ENCODE measurements at regions not wholly inside any gene's neighbourhood (a gene's known extent, or its start where the extent isn't known, plus 50 kb on each side); places are given as distances from the start of the nearest gene placed in this dataset.
A peak's percentile ranks its signal among the peaks of the same experiment; 100 is the strongest.

DNA sequence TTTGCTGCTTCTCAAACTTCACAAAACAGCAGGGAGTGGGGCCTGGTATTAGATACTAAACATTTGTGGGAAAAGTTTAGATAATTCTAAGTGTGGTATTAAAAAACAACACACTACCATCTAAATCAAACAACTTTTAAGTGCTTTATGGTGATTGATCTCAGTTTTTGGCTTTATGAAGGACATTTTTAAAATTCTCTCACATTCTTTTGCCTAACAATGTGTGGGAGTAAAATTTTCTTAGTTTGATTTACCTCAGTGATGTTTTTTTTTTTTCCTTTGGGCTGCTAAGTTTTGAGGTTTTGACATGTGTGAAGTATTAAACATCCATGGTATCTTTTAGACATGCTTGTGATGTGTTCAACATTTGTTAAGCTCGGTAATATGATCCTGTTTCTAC, 116.2 kb downstream of the DISP1 start:
- no peak for DNase-seq (ENCODE audit: low read depth, low spot score)
- in situ Hi-C loops (cut with HindIII; ENCODE audit: low pct_unique_long_range_greater_than_20kb, low sequenced_read_pairs), result no loop called here

DNA sequence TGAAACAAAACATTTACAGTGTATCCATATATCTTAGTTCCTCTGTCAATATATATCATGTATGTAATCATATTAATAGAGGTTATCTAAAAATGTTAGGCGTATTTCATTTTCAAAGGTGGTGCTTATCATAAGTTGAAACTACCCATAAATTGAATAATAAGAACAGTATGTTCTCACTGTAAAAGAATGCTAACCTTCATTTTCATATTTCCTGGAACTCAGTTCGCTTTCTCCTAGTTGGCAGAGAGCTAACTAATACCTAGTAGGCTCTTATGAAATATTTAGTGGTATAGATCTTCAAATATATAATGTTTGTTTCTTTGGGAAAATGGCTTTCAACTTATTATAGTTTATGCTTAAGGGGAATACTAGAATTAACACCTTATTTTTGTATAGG, 118.4 kb downstream of the DISP1 start:
- no peak for DNase-seq (ENCODE audit: low read depth, low spot score)
- in situ Hi-C loops (cut with HindIII; ENCODE audit: low pct_unique_long_range_greater_than_20kb, low sequenced_read_pairs), result no loop called here

DNA sequence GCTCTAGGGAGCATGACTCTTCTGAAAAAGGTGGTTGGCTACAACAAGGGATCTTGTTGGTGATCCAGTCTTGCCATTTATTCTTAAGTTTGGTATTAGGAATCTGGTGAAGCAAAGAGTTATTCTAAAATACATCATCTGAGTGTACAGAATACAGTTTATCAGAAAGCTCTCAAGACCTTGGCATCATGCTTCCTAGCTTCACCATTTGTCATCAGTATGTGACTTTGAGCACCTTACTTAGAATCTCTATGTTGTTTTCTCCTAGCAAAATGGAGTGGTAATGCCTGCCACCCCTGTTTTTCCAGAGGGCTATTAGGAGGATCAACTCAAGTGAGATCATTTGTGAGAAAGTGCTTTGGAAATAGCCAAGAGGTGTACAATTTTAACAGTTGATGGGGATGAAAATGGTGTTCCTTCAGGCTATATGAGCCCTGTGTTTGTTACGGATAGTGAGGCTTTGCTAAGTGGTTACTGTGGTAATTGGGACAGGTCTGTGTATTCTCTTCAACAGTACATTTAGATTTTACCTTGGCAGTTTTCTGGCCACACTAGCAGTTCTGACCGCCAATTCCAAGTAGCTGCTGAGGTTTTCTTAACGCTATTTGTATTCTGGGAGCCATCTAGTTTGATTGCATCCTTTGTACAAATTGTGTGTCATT, 120.5 kb downstream of the DISP1 start:
- DNase-seq (ENCODE audit: low read depth, low spot score), result no peak
- in situ Hi-C loops (cut with HindIII; ENCODE audit: low pct_unique_long_range_greater_than_20kb, low sequenced_read_pairs), result no loop called here

DNA sequence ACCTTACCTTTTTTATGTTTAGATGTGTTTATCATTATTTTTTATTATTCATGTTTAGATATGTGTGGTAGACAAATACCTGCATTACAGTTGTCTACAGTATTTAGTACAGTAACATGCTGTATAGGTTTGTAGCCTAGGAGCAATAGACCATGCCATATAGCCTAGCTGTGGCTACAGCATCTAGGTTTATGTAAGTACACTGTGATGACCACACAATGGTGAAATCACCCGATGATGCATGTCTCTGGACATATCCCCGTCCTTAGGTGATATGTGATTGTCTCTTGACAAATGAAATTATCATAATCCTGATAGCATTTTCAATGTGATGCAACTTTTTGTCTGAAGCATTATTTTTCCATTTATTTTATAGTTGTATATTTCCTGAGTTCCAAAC, 121.2 kb downstream of the DISP1 start:
- DNase-seq (ENCODE audit: low read depth, low spot score), result no peak
- in situ Hi-C loops (cut with HindIII; ENCODE audit: low pct_unique_long_range_greater_than_20kb, low sequenced_read_pairs), result no loop called here

DNA sequence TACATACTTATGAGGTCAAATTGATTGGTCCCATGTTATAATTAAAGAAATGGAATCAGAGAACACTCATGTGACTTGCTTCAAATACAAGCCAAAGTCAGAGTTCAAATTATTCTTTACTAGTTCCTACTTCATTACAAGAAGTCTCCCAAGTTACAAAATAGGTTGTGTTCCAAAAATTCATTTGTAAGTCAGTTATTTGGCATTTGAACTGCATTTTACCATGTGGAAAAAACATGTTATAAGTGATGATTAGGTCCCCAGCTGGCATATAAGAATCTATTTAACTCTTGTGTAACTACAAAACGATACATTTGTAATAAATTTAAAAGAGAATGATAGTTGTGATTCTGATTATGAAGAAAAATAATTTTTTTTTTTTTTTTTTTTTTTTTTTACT, 124.1 kb downstream of the DISP1 start:
- in situ Hi-C loops (cut with HindIII; ENCODE audit: low pct_unique_long_range_greater_than_20kb, low sequenced_read_pairs), result no loop called here
- no peak for DNase-seq (ENCODE audit: low read depth, low spot score)

DNA sequence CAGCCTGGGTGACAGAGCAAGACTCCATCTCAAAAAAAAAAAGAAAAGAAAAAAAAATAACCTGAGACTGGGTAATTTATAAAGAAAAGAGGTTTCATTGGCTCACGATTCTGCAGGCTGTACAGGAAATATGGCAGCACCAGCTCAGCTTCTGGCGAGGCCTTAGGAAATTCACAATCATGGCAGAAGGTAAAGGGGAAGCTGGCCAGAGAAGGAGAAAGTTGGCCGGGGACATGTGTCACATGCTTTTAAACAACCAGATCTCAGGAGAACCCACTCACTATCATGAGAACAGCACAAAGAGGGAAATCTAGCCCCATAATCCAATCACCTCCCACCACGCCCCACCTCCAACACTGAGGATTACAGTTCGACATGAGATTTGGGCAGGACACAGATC, 125.3 kb downstream of the DISP1 start:
- in situ Hi-C loops (cut with HindIII; ENCODE audit: low pct_unique_long_range_greater_than_20kb, low sequenced_read_pairs), result no loop called here
- no peak for DNase-seq (ENCODE audit: low read depth, low spot score)

DNA sequence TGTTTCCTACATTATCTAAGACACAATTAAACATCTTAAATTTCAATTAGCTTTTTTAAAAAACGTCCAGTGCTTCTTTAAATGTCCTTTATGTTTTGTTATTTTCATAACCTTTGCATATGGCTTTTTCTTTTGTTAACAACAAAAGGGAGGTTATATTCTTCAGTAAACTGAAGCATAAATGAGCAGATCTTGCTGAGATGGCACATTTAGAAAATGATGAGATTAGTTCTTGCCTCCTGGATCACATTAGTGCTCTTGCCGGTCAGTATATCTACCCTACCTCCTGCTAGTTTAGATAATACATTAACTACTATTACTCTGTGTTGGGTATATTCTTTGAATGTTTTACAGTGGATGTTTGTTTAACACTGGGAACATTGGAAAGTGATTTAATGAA, 126.1 kb downstream of the DISP1 start:
- DNase-seq (ENCODE audit: low read depth, low spot score), result no peak
- in situ Hi-C loops (cut with HindIII; ENCODE audit: low pct_unique_long_range_greater_than_20kb, low sequenced_read_pairs), result no loop called here

DNA sequence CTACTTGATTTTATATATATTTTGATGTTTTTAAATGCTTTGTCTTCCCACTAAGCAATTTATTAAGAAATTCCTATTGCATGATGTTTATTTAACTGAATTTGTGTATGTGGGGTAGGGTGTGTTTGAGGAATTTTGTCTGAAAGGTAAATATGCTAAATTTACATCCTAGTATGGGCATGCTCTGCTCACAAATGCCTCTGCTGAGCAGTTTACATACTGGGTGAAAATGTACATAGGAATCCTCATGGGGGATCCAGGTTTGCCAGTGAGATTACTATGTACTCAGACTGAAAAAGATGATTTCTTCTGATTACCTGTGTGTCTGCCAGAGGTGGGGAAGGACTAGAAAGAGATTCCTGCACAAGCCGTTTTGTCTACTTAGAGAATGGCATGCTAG, 126.6 kb downstream of the DISP1 start:
- DNase-seq (ENCODE audit: low read depth, low spot score), result no peak
- in situ Hi-C loops (cut with HindIII; ENCODE audit: low pct_unique_long_range_greater_than_20kb, low sequenced_read_pairs), result no loop called here

DNA sequence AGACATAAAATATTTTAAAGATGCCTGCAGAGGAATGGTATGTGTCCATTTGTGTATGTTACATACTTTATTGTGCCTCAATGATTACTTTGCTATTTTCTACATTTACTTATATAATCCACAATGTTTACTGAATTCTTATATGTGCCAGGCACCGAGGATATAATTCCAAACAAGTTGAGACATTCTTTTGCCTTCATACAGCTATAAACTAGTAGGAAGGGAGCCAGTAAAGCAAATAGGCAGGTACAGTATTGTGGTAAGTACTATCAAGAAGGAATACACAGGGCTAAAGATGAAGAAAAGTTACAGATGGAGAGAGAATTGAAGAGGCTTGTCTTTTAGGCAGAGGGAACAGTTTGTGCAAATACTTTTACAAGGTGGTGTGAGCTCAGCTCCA, 131.6 kb downstream of the DISP1 start:
- in situ Hi-C loops (cut with HindIII; ENCODE audit: low pct_unique_long_range_greater_than_20kb, low sequenced_read_pairs), result no loop called here
- no peak for DNase-seq (ENCODE audit: low read depth, low spot score)

DNA sequence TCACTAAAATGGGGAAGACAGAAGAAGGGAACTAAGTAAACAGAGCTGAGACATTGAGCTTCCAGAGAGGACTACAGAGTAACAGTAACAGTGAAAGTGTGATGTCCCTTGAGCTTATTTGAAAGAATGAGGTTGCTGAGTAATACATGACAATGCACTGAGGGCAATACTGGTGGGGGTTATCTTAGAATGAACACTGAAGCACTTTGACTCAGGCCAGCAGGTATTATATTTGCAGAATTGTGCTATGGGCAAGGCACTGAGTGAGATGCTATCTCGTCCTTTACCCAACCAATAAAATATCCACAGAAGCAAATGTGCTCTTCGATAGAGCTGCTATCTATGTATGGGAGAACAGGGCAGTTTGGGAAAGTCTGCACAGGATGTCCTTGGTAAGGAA, 133.2 kb downstream of the DISP1 start:
- in situ Hi-C loops (cut with HindIII; ENCODE audit: low pct_unique_long_range_greater_than_20kb, low sequenced_read_pairs), result no loop called here
- no peak for DNase-seq (ENCODE audit: low read depth, low spot score)

DNA sequence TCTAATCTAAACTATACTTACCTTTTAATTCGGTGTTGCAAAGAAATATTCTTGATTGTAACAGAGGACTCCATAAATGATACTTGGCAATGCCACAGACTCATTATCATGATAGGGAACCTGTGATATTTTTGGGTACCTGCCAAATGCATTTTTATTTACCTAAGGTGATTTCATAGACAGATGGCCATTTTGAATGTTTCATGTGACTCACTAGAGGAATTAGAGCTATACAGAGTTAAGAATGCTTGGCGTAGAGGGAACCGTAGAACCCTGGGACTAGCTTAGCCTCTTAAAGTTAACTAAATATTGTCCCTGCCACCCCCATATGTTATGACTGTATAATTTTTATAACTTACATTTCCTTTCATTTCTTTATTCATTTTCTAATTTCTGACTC, 136.1 kb downstream of the DISP1 start:
- DNase-seq (ENCODE audit: low read depth, low spot score), result no peak
- in situ Hi-C loops (cut with HindIII; ENCODE audit: low pct_unique_long_range_greater_than_20kb, low sequenced_read_pairs), result no loop called here

DNA sequence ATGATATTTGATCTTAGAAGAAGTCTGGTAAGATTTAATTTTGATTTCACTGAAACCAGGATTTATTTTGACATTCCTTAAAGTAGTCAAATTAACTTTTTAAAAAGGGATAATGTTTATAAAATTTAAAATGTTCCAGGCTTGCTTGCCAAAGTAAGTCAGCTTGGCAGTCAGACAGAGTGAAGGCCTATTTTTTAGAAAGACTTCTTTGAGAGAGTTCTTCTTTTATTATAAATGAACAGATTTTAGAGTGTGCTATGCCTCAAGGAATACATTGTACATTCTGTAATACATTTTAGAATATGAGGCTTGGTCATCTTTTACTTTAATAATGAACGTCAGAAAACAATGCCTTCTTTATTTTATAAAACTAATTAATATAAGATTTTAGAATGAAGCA, 138.7 kb downstream of the DISP1 start:
- peak; percentile 23 for DNase-seq (ENCODE audit: low read depth, low spot score)
- in situ Hi-C loops (cut with HindIII; ENCODE audit: low pct_unique_long_range_greater_than_20kb, low sequenced_read_pairs), result no loop called here

DNA sequence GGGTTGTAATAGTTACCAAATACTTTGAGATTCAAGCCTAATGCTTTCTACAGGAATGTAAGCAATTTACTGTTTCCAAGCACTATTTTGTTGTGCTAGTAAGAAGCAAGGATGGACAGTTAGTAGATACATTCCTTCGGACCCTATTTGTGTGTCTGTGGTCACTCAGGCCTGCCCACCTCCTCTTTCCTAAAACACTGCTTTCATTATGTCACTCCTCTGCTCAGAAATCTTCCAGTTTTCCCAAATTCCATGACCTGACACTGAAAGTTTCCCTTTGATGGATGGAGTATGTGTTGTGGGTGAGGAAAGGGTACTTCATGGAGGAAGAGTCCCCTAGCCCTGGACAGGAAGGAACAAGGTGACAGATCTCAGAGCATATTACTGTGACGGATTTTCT, 141.1 kb downstream of the DISP1 start:
- in situ Hi-C loops (cut with HindIII; ENCODE audit: low pct_unique_long_range_greater_than_20kb, low sequenced_read_pairs), result no loop called here
- DNase-seq (ENCODE audit: low read depth, low spot score), result peak; percentile 22

DNA sequence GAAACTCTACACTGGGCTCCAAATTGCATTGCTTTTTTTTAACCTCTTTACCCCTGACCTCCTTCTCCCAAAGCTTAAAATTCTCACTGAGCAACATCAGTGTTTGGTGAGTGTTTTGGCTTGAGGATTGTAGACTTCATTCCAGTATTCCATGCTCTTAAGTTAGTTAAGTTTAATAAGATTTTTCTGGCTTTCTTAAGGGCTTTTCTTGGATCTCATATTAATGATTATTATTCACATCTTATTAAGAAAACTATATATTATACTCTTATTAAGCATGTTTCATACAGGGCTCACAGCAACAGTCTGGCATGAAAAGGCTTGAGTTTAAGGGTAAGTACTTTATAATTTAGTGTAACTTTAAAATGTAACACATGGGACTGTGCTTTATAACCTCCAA, 141.8 kb downstream of the DISP1 start:
- DNase-seq (ENCODE audit: low read depth, low spot score), result no peak
- in situ Hi-C loops (cut with HindIII; ENCODE audit: low pct_unique_long_range_greater_than_20kb, low sequenced_read_pairs), result no loop called here

DNA sequence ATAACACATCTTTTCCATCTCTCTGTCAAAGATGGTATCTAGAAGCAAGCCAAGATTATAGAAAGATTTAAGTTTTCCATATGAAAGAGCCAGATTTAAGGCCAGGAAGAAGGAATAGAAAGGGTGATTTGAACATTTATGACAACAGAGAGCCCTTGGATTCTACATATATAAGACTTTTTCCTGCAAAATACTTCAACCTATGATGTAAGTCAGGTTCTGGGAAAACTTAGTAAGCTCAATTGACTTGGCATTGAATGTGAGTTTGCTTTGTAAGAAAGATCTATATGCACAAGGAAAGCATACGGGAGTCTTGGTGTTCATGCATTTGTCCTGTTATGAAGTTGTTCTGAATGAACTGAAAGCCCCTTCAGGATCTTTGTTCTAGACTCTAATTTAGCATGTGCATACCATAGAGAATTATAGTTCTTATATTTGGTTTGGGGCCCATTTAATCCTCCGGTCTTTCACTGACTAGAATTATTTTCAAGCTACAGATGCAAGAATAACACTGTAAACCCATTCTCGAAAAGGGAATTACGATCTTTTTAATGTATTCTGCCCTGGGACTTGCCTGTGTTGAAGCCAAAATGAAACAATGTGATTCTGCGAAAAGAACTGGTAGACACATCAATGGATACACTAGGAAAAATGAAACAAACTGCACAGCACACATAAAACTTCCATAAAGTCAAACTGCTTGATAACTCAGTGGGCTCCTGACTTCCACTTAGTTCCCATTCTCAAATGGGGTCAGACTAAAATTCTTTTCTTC, 152.8 kb downstream of the DISP1 start:
- in situ Hi-C loops (cut with HindIII; ENCODE audit: low pct_unique_long_range_greater_than_20kb, low sequenced_read_pairs), result no loop called here
- no peak for DNase-seq (ENCODE audit: low read depth, low spot score)

DNA sequence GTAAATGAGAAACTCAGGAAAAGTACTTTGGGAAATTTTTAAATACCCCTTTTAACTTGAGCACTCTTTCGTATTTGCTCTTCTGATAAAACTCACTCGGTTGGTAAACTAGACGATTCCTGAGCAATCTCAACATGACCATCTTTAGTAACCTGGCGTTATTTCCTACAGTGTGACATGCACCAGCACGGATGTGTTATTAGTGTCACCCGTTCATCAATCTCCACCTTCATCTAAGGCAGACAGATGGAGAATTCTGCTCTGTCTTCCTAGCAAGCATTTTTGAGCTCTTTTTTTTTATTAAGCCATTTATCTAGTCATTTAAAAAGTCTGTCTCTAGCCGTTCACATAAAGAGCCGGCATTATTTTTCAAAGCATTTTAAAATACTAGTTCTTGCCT, 155.2 kb downstream of the DISP1 start:
- no peak for DNase-seq (ENCODE audit: low read depth, low spot score)
- in situ Hi-C loops (cut with HindIII; ENCODE audit: low pct_unique_long_range_greater_than_20kb, low sequenced_read_pairs), result no loop called here

DNA sequence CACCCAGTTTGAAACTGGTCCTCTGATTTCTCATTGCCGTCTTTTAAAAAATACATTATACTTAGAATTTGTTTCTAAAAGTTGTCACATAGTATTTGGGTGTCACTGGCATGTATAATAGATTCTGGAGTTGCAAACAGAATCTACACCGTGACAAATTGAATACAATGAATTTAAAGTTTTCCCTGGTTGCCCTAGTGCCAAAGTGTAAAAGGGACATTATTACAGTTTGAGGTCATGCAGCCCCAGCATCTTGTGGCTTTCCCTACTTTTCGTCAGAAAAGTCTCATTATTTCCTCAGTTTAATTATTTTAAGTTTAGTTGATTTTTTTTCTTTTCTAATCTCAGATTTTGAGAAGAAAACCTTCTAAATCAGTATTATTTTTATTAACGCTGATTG, 155.9 kb downstream of the DISP1 start:
- in situ Hi-C loops (cut with HindIII; ENCODE audit: low pct_unique_long_range_greater_than_20kb, low sequenced_read_pairs), result no loop called here
- DNase-seq (ENCODE audit: low read depth, low spot score), result peak; percentile 46

DNA sequence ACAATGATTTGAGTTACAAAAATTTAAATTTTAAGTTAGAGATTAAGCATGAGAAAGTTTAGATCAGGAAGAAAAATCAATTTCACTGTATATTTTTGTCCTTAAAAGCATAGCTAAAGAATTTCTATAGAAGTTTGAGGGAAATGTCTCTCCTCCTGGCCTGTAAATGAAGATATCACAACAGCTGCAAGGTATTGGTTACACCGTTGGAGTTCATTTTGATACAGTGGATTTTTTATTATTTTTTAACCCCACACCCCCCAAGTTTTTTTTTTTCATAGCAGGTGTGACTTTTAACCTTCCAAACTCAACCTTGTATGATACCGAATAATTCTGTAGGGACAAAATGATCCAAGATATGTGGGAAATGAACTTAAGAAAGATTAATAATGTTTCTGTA, 156.3 kb downstream of the DISP1 start:
- DNase-seq (ENCODE audit: low read depth, low spot score), result no peak
- in situ Hi-C loops (cut with HindIII; ENCODE audit: low pct_unique_long_range_greater_than_20kb, low sequenced_read_pairs), result no loop called here

DNA sequence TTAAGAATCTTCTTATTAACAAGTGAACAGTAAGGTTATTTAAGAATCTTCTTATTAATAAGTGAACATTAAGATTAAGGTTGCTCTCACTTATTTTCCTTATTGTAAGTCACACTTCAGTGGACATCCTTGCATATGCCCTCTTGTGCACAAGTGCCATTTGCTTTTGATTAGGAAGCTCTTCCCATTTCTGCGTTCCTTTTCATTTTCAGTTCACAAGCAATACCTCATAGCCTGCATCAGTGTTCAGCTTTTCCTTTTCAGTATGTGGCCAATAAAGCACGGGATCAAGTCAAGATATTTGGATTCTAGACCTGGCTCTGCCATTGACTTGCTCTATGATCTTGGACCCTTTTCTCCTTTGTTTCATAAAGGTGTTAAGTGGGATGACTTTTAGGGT, 158.7 kb downstream of the DISP1 start:
- DNase-seq (ENCODE audit: low read depth, low spot score), result no peak
- in situ Hi-C loops (cut with HindIII; ENCODE audit: low pct_unique_long_range_greater_than_20kb, low sequenced_read_pairs), result no loop called here
